ENCODE measurements at regions not wholly inside any gene's neighbourhood (a gene's known extent, or its start where the extent isn't known, plus 50 kb on each side); places are given as distances from the start of the nearest gene placed in this dataset.

- H3K36me3 ChIP-seq (ENCODE audit: low read depth, missing control alignments): no peaks in the 10 kb centered on the region
- no peaks in the 10 kb centered on the region for H3K9me3 ChIP-seq
- 69 to 77% methylated on average over 9 to 18 of the region's 18 CpGs for WGBS, 2 donors
- H3K27me3 ChIP-seq: no peaks in the 10 kb centered on the region
- DNase-seq: no peak
- H3K27ac ChIP-seq: no peak overlapping the region
- intact Hi-C loops (cut with DNase I; ENCODE audit: low total_unique reads): no loop called here
- no peak for TF ChIP-seq POLR2A (IDR thresholded peaks at IDR 0.05)
- TF ChIP-seq, protein P1, sequence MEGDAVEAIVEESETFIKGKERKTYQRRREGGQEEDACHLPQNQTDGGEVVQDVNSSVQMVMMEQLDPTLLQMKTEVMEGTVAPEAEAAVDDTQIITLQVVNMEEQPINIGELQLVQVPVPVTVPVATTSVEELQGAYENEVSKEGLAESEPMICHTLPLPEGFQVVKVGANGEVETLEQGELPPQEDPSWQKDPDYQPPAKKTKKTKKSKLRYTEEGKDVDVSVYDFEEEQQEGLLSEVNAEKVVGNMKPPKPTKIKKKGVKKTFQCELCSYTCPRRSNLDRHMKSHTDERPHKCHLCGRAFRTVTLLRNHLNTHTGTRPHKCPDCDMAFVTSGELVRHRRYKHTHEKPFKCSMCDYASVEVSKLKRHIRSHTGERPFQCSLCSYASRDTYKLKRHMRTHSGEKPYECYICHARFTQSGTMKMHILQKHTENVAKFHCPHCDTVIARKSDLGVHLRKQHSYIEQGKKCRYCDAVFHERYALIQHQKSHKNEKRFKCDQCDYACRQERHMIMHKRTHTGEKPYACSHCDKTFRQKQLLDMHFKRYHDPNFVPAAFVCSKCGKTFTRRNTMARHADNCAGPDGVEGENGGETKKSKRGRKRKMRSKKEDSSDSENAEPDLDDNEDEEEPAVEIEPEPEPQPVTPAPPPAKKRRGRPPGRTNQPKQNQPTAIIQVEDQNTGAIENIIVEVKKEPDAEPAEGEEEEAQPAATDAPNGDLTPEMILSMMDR (IDR thresholded peaks at IDR 0.05): no peak
- no peak overlapping the region for H3K4me3 ChIP-seq
- H3K4me1 ChIP-seq: no peaks in the 10 kb centered on the region
Measured at GRCh38 chr17:64773836-64774761, 112.0 kb upstream of the SMURF2 start.

DNA sequence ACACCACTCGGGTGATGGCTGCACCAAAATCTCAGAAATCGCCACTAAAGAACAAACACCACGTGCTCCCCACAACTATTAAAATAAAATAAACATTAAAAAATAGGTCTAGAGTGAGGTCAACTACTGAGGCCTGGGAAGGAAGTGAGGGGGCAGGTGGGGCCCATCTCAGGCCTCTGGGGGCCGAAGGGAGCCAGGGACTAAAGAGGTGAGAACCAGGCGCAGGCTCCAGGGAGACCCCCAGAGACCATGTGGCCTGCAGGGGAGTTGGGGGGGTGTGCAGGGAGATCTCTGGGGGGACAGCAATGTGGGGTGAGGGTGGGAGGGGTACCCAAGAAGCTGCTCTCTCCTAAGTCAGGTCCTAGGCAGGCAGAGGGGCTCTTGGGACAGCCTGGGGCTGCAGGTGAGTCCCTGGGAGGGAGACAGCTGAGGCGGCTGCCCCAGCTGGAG, 111.3 kb upstream of the SMURF2 start:
- Histone ChIP-seq H3K27ac (no peak overlapping the region), H3K36me3 (ENCODE audit: low read depth, missing control alignments) (no peaks in the 10 kb centered on the region), H3K9me3 (no peaks in the 10 kb centered on the region), H3K27me3 (no peaks in the 10 kb centered on the region), H3K4me3 (no peak overlapping the region), H3K4me1 (no peaks in the 10 kb centered on the region)
- DNase-seq: no peak
- TF ChIP-seq, protein P1 (IDR thresholded peaks at IDR 0.05): no peak
- no peak for TF ChIP-seq POLR2A (IDR thresholded peaks at IDR 0.05)
- 78 to 85% methylated on average over 5 to 6 of the region's 6 CpGs for WGBS, 2 donors
- intact Hi-C loops (cut with DNase I; ENCODE audit: low total_unique reads): no loop called here

- Histone ChIP-seq H3K4me3 (no peak overlapping the region), H3K27me3 (no peaks in the 10 kb centered on the region), H3K27ac (no peak overlapping the region), H3K4me1 (no peaks in the 10 kb centered on the region), H3K36me3 (ENCODE audit: low read depth, missing control alignments) (no peaks in the 10 kb centered on the region), H3K9me3 (no peaks in the 10 kb centered on the region)
- no peak for DNase-seq
- TF ChIP-seq POLR2A (IDR thresholded peaks at IDR 0.05): no peak
- TF ChIP-seq, protein P1 (IDR thresholded peaks at IDR 0.05): no peak
- intact Hi-C loops (cut with DNase I; ENCODE audit: low total_unique reads): no loop called here
- 69 to 94% methylated on average over 5 to 6 of the region's 6 CpGs for WGBS, 2 donors
Measured at GRCh38 chr17:64772845-64773299, 110.8 kb upstream of the SMURF2 start.

DNA sequence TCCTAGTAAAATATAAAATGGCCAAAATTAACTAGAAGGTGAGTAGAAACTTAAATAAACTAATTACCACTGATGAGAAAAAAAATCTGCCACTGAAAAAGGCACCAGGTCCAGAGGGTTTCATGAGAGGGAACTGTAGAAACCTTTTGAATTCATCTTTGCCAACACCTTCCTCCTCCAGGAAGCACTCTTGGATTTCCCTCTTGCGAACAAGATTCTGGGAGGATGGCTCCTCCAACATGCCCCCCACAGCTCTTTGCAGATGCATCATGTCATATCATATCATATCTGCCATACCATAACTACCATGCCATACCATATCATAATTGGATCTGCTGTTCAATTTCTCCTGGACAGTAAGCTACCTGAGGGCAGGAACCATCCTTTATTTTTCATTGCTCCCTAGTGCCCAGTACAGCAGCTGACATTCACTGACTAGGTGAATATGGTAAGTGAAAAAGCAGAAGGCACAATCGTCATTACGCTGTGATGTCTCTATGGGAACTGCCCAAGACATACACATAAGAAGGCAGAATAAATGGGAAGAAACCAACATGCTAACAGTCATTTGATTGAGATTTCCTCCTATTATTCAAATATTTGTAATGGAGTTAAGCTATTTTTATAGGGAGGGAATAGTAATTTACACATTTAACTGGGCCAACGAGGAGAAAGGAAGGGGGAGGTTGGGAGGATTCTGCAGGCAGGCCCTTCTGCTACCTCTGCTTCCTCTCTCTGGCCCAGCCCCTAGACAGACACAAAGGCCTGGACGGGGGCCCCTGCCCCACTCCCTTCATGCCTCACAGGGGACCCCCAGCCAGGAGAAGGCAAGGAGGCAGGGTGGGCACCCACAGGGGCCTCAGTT, 110.1 kb upstream of the SMURF2 start:
- TF ChIP-seq POLR2A (IDR thresholded peaks at IDR 0.05): no peak
- TF ChIP-seq, protein P1 (IDR thresholded peaks at IDR 0.05): no peak
- intact Hi-C loops (cut with DNase I; ENCODE audit: low total_unique reads): no loop called here
- H3K36me3 ChIP-seq (ENCODE audit: low read depth, missing control alignments): no peaks in the 10 kb centered on the region
- no peak overlapping the region for H3K4me3 ChIP-seq
- no peaks in the 10 kb centered on the region for H3K4me1 ChIP-seq
- no peaks in the 10 kb centered on the region for H3K9me3 ChIP-seq
- DNase-seq: no peak
- no peaks in the 10 kb centered on the region for H3K27me3 ChIP-seq
- 80 to 88% methylated on average over 5 of the region's 5 CpGs for WGBS, 2 donors
- H3K27ac ChIP-seq: no peak overlapping the region

Data from testis (tissue), 2 donors.